ENCODE measurements at regions not wholly inside any gene's neighbourhood (a gene's known extent, or its start where the extent isn't known, plus 50 kb on each side); places are given as distances from the start of the nearest gene placed in this dataset.
"Not testable (repeated sequence)": the region's sequence is repeated elsewhere in the genome, so short reads cannot be mapped to it uniquely, and the experiment has no call there.

GRCh38 chr14:38696925-38697324, 406.1 kb downstream of the SEC23A start:
- DNase-seq, result no peak

- no peak for DNase-seq
Observed at GRCh38 chr14:38693423-38693822, 409.6 kb downstream of the SEC23A start.

- DNase-seq, result no peak
Observed at GRCh38 chr14:38669027-38669426, 413.1 kb upstream of the CLEC14A start.

- DNase-seq, result no peak
Observed at GRCh38 chr14:38663382-38663781, 407.5 kb upstream of the CLEC14A start.

- DNase-seq, result no peak
Observed at GRCh38 chr14:38662781-38663180, 406.9 kb upstream of the CLEC14A start.

- no peak for DNase-seq
Observed at GRCh38 chr14:38646391-38646790, 390.5 kb upstream of the CLEC14A start.

GRCh38 chr14:38634913-38635312, 379.0 kb upstream of the CLEC14A start:
- not testable (repeated sequence) for DNase-seq

GRCh38 chr14:38629412-38629811, 373.5 kb upstream of the CLEC14A start:
- no peak for DNase-seq

- DNase-seq, result no peak
Observed at GRCh38 chr14:38627163-38627562, 371.3 kb upstream of the CLEC14A start.

GRCh38 chr14:38623661-38624060, 367.8 kb upstream of the CLEC14A start:
- no peak for DNase-seq

GRCh38 chr14:38618514-38618913, 362.6 kb upstream of the CLEC14A start:
- no peak for DNase-seq

GRCh38 chr14:38616959-38617358, 361.1 kb upstream of the CLEC14A start:
- DNase-seq, result no peak

- no peak for DNase-seq
Observed at GRCh38 chr14:38611928-38612327, 356.0 kb upstream of the CLEC14A start.

- no peak for DNase-seq
Observed at GRCh38 chr14:38608244-38608643, 352.4 kb upstream of the CLEC14A start.

- no peak for DNase-seq
Observed at GRCh38 chr14:38605193-38606114, 349.6 kb upstream of the CLEC14A start.

GRCh38 chr14:38600572-38600971, 344.7 kb upstream of the CLEC14A start:
- not testable (repeated sequence) for DNase-seq

- DNase-seq, result no peak
Observed at GRCh38 chr14:38593476-38593875, 337.6 kb upstream of the CLEC14A start.

- no peak for DNase-seq
Observed at GRCh38 chr14:38592764-38593442, 337.0 kb upstream of the CLEC14A start.

- no peak for DNase-seq
Observed at GRCh38 chr14:38589747-38590350, 334.0 kb upstream of the CLEC14A start.

- DNase-seq, result no peak
Observed at GRCh38 chr14:38583471-38583870, 327.6 kb upstream of the CLEC14A start.

- no peak for DNase-seq
Observed at GRCh38 chr14:38578278-38578681, 322.4 kb upstream of the CLEC14A start.

- DNase-seq, result no peak
Observed at GRCh38 chr14:38567703-38568102, 311.8 kb upstream of the CLEC14A start.

- no peak for DNase-seq
Observed at GRCh38 chr14:38561657-38562056, 305.8 kb upstream of the CLEC14A start.

- no peak for DNase-seq
Observed at GRCh38 chr14:38559711-38560110, 303.8 kb upstream of the CLEC14A start.
